ENCODE measurements at regions not wholly inside any gene's neighbourhood (a gene's known extent, or its start where the extent isn't known, plus 50 kb on each side); places are given as distances from the start of the nearest gene placed in this dataset.

- TF ChIP-seq, protein P1, sequence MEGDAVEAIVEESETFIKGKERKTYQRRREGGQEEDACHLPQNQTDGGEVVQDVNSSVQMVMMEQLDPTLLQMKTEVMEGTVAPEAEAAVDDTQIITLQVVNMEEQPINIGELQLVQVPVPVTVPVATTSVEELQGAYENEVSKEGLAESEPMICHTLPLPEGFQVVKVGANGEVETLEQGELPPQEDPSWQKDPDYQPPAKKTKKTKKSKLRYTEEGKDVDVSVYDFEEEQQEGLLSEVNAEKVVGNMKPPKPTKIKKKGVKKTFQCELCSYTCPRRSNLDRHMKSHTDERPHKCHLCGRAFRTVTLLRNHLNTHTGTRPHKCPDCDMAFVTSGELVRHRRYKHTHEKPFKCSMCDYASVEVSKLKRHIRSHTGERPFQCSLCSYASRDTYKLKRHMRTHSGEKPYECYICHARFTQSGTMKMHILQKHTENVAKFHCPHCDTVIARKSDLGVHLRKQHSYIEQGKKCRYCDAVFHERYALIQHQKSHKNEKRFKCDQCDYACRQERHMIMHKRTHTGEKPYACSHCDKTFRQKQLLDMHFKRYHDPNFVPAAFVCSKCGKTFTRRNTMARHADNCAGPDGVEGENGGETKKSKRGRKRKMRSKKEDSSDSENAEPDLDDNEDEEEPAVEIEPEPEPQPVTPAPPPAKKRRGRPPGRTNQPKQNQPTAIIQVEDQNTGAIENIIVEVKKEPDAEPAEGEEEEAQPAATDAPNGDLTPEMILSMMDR (IDR thresholded peaks at IDR 0.05; ENCODE audit: insufficient read depth, low read depth, low read length): no peak
- no peak for TF ChIP-seq EZH2 (IDR thresholded peaks at IDR 0.05; ENCODE audit: insufficient read depth, low read length)
Measured at GRCh38 chr19:30083701-30084156, 141.7 kb downstream of the URI1 start.
